ENCODE measurements at regions not wholly inside any gene's neighbourhood (a gene's known extent, or its start where the extent isn't known, plus 50 kb on each side); places are given as distances from the start of the nearest gene placed in this dataset.

- no peak for DNase-seq (ENCODE audit: extremely low read depth, insufficient read length)
- Histone ChIP-seq H3K27me3 (replicated peaks; ENCODE audit: control insufficient read depth, insufficient read depth, low read length) (no peaks in the 10 kb centered on the region), H3K36me3 (ENCODE audit: control insufficient read depth, insufficient read depth, low read length) (no peaks in the 10 kb centered on the region), H3K4me3 (replicated peaks; ENCODE audit: low read depth, low read length) (no peak overlapping the region)
- TF ChIP-seq, protein P1, sequence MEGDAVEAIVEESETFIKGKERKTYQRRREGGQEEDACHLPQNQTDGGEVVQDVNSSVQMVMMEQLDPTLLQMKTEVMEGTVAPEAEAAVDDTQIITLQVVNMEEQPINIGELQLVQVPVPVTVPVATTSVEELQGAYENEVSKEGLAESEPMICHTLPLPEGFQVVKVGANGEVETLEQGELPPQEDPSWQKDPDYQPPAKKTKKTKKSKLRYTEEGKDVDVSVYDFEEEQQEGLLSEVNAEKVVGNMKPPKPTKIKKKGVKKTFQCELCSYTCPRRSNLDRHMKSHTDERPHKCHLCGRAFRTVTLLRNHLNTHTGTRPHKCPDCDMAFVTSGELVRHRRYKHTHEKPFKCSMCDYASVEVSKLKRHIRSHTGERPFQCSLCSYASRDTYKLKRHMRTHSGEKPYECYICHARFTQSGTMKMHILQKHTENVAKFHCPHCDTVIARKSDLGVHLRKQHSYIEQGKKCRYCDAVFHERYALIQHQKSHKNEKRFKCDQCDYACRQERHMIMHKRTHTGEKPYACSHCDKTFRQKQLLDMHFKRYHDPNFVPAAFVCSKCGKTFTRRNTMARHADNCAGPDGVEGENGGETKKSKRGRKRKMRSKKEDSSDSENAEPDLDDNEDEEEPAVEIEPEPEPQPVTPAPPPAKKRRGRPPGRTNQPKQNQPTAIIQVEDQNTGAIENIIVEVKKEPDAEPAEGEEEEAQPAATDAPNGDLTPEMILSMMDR (IDR thresholded peaks at IDR 0.05; ENCODE audit: insufficient read depth, low read length, poor library complexity, severe bottlenecking) = no peak
Measured at GRCh38 chr1:106268070-106268469, 788.4 kb upstream of the PRMT6 start.

- Histone ChIP-seq H3K27me3 (replicated peaks; ENCODE audit: control insufficient read depth, insufficient read depth, low read length) (no peaks in the 10 kb centered on the region), H3K4me3 (replicated peaks; ENCODE audit: low read depth, low read length) (no peak overlapping the region), H3K36me3 (ENCODE audit: control insufficient read depth, insufficient read depth, low read length) (no peaks in the 10 kb centered on the region)
- TF ChIP-seq, protein P1 (IDR thresholded peaks at IDR 0.05; ENCODE audit: insufficient read depth, low read length, poor library complexity, severe bottlenecking) = no peak
- DNase-seq (ENCODE audit: extremely low read depth, insufficient read length) = no peak
Measured at GRCh38 chr1:106276871-106277270, 779.6 kb upstream of the PRMT6 start.

GRCh38 chr1:106277786-106278185 is 778.7 kb upstream of the PRMT6 start:
- no peak for DNase-seq (ENCODE audit: extremely low read depth, insufficient read length)
- TF ChIP-seq, protein P1 (IDR thresholded peaks at IDR 0.05; ENCODE audit: insufficient read depth, low read length, poor library complexity, severe bottlenecking) = no peak
- Histone ChIP-seq H3K4me3 (replicated peaks; ENCODE audit: low read depth, low read length) (no peak overlapping the region), H3K27me3 (replicated peaks; ENCODE audit: control insufficient read depth, insufficient read depth, low read length) (no peaks in the 10 kb centered on the region), H3K36me3 (ENCODE audit: control insufficient read depth, insufficient read depth, low read length) (no peaks in the 10 kb centered on the region)

GRCh38 chr1:106278716-106279115 is 777.8 kb upstream of the PRMT6 start:
- H3K27me3 ChIP-seq (replicated peaks; ENCODE audit: control insufficient read depth, insufficient read depth, low read length) = no peaks in the 10 kb centered on the region
- no peak overlapping the region for H3K4me3 ChIP-seq (replicated peaks; ENCODE audit: low read depth, low read length)
- TF ChIP-seq, protein P1 (IDR thresholded peaks at IDR 0.05; ENCODE audit: insufficient read depth, low read length, poor library complexity, severe bottlenecking) = no peak
- DNase-seq (ENCODE audit: extremely low read depth, insufficient read length) = no peak
- H3K36me3 ChIP-seq (ENCODE audit: control insufficient read depth, insufficient read depth, low read length) = no peaks in the 10 kb centered on the region

- TF ChIP-seq, protein P1 (IDR thresholded peaks at IDR 0.05; ENCODE audit: insufficient read depth, low read length, poor library complexity, severe bottlenecking) = no peak
- DNase-seq (ENCODE audit: extremely low read depth, insufficient read length) = no peak
- Histone ChIP-seq H3K27me3 (replicated peaks; ENCODE audit: control insufficient read depth, insufficient read depth, low read length) (no peaks in the 10 kb centered on the region), H3K4me3 (replicated peaks; ENCODE audit: low read depth, low read length) (no peak overlapping the region), H3K36me3 (ENCODE audit: control insufficient read depth, insufficient read depth, low read length) (no peaks in the 10 kb centered on the region)
Measured at GRCh38 chr1:106289265-106289928, 767.1 kb upstream of the PRMT6 start.
